ENCODE measurements at regions not wholly inside any gene's neighbourhood (a gene's known extent, or its start where the extent isn't known, plus 50 kb on each side); places are given as distances from the start of the nearest gene placed in this dataset.

GRCh38 chr2:51093016-51093415 lies 61.1 kb upstream of the NRXN1 start:
- TF ChIP-seq CTCF (conservative IDR thresholded peaks at IDR 0.05; ENCODE audit: low read depth in 2 of 2) = no peak
- no peak for TF ChIP-seq EZH2 (IDR thresholded peaks at IDR 0.05; ENCODE audit: low read depth, unreplicated experiment)
- no peak for TF ChIP-seq JUNB (IDR thresholded peaks at IDR 0.05; ENCODE audit: unreplicated experiment)
- TF ChIP-seq ZNF114 (CRISPR knock-in tag; IDR thresholded peaks at IDR 0.05) = no peak
- TF ChIP-seq EZH2phosphoT487 (IDR thresholded peaks at IDR 0.05; ENCODE audit: unreplicated experiment) = no peak
- no peak for TF ChIP-seq POLR2AphosphoS5 (IDR thresholded peaks at IDR 0.05; ENCODE audit: low read depth)
- no peak for TF ChIP-seq STAT1 (IDR thresholded peaks at IDR 0.05; ENCODE audit: unreplicated experiment)
- TF ChIP-seq REST (IDR thresholded peaks at IDR 0.05; ENCODE audit: unreplicated experiment) = no peak
- no peak for TF ChIP-seq CREB1 (CRISPR knock-in tag; IDR thresholded peaks at IDR 0.05; ENCODE audit: low read depth)
- TF ChIP-seq ZNF462 (CRISPR knock-in tag; IDR thresholded peaks at IDR 0.05) = no peak

Data from GM23338 (cell line).